ENCODE measurements at regions not wholly inside any gene's neighbourhood (a gene's known extent, or its start where the extent isn't known, plus 50 kb on each side); places are given as distances from the start of the nearest gene placed in this dataset.

DNA sequence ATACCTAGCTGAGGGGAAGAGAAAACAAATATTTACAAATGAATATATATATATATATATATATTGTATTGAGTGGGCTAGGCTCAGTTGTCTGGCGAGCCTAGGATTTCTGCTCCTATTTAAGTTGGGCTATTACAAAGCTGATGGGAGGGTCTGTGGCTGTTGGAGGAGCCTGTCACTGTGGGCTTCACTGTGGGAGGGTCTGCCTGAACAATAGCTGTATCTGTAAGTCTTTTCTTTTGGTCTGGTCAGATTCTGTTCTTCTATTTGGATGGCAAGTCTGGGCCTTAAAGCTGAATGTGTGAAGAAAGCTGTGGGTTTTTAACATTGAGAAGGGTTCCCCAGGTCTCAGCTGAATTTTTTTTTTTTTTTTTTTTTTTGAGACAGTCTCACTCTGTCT, 220.6 kb upstream of the LYZL1 start:
- no peak for DNase-seq (ENCODE audit: low read depth, low spot score)

DNA sequence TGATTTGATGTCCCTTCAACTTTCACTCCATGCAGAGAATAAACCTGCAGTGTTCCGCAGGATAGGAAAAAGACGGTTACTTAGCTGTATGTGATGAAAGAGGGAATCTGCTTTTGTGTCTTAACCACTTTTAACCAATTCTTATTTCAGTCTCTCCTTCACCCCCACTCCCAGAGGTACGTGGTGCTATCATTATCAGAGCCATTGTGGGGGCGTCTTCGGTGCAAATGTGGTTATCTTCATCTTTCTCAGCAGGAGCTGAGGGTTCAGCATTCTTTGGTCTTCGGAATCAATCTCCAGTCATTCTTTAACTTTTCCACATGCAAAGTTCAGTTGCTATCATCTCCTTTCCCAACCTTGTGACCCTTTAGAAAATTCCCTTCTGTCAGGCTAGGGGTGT, 219.9 kb upstream of the LYZL1 start:
- no peak for DNase-seq (ENCODE audit: low read depth, low spot score)

DNA sequence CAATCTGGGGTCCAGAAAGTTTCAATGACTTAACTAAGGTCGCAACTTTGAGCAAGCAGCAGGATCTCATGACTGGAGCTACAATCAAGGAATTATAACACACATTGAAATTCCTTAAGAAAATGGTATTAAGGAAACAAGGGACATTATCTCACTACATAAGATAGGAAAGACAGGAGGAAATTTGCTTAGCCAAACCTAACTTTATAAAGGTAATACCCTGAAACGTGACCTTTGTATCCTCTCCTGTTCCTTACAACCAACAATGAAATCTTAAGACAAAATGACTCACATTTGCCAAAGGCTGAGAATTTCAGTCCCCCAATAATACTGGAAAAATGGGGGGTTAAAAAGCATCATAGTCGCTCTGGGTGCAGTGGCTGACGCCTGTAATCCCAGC, 218.9 kb upstream of the LYZL1 start:
- DNase-seq (ENCODE audit: low read depth, low spot score) = no peak

DNA sequence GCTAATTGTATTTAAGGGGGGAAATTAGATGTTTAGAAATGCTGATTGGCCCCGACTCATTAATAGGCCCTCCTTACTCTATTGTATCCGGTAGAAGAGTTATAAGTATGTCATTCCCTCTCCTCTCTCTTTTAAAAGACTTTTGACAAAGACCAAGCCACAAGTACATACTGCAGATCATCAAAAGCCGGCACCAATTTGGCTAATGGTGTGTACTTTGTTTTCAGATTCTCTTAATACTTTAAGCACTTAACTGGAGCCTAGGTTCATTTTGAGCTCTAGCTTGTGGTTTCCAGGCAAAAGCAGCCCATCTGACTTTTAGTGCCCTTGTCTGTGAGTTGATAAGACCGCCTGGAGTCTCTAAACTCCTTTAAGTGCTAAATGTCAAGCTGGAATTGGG, 210.0 kb upstream of the LYZL1 start:
- no peak for DNase-seq (ENCODE audit: low read depth, low spot score)

DNA sequence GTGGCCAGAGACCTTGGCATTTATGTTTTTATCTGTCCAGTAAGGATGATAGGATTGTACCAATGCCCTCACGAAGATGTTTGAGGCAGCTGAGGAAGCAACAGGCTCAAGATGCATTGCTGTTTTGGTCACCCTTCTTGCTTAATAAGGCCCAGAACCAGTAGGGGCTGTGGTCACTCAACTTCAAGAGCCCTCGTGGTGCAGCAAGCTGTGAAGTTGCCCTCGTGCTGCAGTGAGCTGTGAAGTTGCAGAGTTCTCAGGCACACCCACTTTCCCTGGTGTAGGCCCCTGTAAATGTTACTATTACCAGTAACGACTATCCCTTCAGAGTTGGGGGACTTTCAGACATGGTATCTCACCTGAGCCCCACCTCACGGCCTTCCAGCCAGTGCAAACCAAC, 207.6 kb upstream of the LYZL1 start:
- no peak for DNase-seq (ENCODE audit: low read depth, low spot score)

DNA sequence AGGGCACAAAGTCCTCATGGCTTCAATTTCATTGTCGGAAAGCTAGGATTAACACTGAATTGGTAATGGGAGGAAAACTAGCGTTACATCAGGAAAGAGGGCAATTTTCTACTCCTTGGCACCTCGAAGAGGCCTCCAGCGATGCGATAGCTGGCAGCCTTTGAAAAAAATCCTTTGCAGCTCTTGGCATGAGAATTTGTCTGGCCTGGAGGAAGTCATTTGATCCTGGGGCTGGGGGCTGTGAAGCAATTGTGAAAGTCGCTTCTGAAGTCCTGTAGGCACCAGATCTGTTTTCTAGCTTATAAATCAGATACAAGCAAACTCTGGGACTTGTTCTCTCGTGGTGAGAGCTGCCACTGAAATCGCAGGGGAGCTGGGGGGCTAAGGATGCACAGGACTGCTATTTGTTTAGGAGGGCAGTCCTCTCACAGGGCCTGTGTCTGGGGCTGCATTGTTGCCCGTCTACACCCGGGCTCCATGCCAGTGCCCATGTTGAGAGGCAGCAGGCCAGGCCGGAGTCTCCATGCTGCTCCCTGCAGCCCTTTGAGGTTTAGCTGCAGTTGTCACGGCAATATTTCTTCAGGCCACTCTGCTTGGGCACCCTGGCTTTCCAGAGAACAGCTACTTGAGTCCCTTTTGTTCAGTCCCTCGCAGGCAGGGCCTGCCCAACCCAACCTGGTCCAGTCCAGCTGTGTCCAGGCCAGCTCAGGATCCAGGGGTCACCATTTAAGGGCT, 206.8 kb upstream of the LYZL1 start:
- no peak for DNase-seq (ENCODE audit: low read depth, low spot score)

DNA sequence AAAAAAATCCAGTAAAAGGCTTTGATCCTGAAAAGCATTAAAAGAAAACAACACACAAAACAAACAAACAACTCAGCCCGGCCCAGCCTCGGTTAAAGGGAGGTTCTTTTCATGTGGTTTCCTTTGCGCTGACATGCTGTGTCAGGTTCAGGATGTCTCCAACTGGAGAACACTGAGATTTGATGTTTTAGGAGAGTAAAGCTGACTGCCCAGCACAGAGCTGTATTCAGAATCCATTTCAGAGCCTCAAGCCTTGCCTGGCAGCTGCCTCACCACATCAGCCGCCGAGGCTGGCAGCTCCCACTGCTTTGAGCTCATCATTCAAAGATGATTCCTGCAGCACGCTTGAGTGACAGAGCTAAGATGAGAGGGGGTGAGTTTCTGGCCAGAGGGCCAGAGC, 205.8 kb upstream of the LYZL1 start:
- DNase-seq (ENCODE audit: low read depth, low spot score) = no peak

DNA sequence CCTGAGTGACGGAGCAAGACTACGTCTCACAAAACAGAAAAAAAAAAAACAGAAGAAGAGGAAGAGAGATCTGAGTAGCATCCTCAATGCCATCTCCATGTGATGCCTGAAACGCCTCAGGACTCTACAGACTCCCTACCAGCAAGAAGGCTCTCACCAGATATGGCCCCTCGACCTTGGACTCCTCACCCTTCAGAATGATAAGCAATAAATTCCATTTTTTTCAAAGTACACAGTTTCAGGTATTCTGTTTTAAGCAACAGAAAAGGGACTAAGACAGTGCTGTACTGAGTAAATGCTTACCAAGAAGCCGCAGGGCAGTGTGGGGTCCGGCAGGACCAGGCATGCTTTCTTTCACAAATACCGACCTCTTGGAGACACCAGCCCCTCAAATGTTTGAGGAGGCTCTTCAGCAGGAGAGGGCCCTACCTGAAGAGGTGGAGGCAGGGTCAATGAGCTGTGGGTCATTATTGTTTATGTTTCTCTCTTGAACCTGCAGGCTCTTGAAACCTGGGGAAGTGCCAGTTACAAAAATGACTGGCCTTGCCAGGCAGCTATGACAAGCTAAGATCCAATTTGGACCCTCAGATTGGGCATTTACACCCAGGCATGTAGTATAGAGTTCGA, 204.1 kb upstream of the LYZL1 start:
- DNase-seq (ENCODE audit: low read depth, low spot score) = no peak

DNA sequence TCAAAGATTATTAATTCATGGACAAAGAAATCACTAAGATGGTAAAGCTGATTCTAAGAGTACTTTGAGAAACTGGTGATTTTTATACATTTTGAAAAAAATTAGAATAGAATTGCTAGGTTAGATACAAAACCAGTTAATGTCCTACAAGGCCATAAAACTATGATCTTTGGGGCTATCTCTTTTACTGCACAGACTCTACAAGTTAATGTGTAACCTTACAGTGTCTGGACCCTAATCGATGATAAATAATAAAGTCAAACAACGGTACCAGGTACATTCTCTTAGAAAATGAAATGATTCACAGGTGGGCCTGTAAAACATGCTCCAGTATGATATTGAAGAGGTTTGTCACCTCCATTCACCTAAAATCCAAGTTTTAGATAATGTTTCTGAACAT, 199.8 kb upstream of the LYZL1 start:
- no peak for DNase-seq (ENCODE audit: low read depth, low spot score)

DNA sequence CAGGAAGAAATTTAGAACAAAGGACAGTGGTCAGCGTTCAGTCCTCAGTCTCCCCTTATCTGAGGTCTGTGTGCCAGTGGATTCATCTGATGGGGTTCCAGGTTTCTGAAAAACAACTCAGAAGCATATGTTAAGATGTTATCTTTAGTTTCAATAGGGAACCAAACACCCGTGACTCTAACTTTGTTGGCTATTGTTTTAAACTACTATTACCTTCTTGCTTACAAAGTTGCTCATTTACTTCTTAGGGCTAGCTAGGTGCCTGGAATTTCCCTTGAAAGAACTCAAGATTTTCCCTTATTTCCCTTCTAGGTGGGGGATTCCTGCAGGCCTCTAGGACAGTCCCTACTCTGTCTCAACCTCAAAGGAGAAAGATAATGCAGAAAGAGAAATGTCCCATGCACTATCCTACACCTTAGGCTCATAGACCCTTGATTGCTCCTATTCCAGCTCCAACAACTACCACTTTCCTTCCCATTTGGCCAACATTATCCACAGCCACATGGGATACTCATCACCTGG, 192.5 kb upstream of the LYZL1 start:
- DNase-seq (ENCODE audit: low read depth, low spot score) = no peak

DNA sequence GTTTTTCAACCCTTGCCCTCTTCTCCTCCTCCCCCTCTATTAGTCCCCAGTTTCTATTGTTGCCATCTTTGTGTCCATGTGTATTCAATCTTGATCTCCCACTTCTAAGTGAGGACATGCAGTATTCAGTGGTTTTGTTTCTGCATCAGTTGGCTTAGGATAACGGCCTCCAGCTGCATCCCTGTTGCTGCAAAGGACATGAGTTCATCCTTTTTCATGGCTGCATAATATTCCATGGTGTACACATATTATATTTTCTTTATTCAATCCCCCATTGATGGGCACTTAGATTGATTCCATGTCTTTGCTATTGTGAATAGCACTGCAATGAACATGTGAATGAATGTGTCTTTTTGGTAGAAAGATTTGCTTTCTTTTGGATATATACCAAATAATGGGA, 190.4 kb upstream of the LYZL1 start:
- no peak for DNase-seq (ENCODE audit: low read depth, low spot score)

DNA sequence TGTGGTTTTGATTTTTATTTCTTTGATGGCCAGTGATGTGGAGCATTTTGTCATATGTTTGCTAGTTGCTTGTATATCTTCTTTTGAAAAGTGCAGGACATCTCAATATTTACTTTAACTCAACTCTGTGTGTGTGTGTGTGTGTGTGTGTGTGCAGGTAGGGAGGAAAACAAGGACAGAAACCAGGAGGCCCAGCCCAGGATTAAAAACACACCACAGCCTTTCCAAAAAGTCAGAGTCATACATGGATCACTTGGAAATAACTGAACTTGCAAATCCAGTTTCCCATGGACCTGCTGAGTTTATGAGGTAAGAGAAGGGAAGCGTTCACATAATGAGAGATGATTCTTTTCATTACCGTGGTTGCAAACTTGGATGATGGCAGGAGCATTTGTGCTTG, 189.9 kb upstream of the LYZL1 start:
- no peak for DNase-seq (ENCODE audit: low read depth, low spot score)

DNA sequence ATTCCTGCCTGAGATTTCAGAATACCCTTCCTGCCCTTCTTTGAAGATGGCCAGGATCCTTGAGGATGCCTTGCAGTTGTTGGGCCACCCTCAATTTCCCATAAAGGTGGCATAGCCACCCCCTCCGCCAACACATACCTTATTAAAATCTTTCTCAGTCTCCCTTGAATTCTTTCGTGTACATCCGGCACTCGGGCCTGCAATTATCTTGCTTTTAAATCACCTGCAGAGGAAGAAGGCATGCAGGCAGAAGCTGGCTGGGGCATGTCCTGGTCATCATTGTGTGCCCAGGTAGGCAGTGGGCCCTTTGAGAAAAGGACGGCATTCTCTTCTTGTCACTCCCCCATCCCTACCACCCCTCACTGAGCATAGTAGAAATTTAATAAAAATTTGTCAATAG, 189.5 kb upstream of the LYZL1 start:
- DNase-seq (ENCODE audit: low read depth, low spot score) = no peak

DNA sequence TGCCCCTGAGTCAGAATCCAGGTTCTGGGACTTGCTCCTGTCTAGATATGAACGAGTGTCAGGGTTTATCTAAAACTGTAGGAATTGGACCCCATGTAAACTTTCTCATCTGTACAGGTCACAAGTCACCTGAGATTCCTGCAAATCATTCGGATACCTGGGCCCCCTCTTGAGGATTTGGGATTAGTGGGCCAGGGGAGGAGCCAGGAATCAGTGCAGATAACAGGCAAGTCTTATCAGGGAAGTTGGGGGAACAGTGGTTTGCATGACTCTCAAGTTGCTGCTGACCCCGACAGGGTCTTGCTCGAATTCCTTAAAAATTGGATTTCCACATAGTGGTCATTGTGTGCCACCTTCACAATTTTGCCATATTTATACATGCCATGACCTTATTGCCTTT, 188.4 kb upstream of the LYZL1 start:
- DNase-seq (ENCODE audit: low read depth, low spot score) = no peak

DNA sequence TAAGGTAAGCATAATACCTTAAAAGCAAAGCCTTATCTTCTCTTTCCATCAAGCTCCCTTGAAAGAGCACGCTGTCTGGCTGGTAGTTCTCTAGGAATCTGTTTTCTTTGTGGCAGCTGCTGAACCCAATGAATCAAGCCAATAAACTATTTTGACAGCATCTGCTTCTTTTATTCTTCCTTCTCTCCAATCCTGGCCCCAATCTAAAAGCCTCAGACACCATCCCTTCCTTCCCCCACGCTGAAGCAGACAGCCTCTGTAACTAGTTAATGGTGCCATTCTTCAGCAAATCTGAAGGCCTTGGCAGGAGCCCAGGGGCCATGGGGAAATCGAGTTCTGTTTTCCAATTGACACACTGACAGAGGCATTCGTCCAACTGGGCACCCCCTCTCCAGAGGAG, 186.6 kb upstream of the LYZL1 start:
- DNase-seq (ENCODE audit: low read depth, low spot score) = no peak

DNA sequence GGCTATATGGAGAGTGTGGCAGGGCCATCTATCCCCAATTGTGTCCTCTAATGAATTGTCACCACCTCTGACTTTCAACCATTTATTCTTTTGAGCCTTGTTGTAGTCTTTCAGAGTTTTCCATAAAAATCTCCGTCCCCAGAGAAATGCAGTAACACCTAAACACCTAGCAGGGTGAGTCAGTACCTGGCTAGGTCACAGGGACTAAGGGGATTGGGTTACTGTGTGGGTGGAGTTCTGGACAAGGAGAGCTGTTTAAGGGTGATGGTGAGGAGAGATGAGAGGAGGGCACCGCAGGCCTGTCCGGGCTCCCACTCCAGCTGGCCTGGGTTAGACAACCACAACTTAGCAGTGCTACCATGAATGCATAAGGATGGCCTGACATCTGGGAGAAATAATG, 186.2 kb upstream of the LYZL1 start:
- DNase-seq (ENCODE audit: low read depth, low spot score) = no peak

DNA sequence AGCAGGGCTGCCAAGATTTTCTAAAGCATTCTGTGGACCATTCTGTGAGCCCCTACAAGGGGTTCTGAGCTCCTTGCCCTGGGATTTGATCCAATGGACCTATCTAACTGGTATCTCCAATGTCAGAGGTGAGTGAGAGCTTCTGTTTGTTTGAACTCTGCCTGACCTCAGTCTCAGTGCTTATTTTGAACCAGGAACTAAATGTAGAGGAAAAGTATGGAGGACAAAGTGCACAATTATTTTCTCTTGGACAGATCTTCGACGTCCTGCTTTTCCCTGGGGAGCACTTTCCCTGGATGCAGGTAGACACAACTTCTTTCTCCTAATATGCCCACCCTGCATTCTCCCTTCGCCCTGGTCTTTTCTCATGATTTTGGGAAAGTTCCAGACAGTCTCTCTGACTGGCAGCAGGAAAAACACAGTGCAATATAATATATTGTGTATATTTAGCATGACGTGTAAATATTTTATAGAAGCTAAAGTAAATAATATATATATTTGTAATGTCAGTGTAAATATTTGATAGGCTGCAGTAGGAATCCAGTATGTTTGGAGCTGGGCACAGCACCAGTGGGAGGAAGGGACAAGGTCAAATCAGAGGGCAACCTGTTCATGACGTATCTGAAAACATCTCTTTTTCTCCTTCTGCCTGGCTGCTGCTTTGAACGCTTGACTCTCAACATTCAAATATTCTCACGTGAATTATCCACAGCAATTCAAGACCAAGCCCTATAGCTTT, 184.0 kb upstream of the LYZL1 start:
- DNase-seq (ENCODE audit: low read depth, low spot score) = no peak

DNA sequence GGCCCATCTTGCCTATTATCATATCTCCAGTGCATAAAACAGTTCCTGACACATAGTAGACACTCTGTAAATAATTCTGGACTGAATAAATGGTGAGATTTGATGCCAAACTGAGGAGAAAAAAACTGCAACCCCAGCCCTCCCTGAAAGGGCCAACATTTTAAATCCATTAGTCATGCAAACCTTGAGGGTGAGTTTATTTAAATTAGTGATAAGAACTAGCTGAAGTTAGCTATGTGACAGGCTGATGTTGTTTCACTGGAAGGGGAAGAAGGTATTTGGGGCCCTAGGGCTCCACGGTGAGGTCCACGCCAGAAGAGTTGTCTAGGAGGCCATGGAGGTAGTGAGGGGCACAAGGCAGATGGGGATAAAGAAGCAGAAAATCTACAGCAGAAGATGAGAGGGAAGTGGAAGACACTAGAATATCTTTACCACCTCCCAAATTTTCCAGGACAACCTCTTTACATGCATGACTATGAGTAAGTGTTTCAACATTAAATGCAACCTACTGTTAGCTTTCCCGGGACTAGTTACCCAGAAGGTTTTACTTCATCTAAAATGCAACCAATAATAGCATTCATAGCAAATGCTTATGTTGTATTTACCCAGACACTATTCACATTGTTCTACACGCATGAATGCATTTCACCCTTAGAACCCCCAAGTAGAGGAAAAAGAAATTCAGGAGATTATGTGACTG, 183.2 kb upstream of the LYZL1 start:
- DNase-seq (ENCODE audit: low read depth, low spot score) = no peak

DNA sequence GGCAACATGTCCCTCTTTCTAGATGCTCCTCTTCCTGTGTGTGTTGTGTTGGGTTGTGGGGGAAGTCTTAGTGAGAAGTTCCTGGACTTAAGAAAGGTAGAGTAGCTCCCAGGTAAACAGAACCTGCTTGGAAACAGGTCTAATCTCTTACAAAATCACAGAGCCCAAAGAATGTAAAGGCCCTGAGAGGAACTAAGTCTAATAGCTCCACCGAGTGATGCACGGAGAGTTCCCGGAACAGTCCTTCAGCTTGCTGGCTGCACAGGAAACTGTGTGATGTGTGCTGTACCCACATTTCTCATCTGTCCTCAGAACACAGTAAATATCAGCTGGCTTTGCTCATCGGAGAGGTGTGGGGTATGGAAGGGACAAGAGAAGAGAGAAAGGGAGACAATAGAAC, 182.6 kb upstream of the LYZL1 start:
- DNase-seq (ENCODE audit: low read depth, low spot score) = no peak

DNA sequence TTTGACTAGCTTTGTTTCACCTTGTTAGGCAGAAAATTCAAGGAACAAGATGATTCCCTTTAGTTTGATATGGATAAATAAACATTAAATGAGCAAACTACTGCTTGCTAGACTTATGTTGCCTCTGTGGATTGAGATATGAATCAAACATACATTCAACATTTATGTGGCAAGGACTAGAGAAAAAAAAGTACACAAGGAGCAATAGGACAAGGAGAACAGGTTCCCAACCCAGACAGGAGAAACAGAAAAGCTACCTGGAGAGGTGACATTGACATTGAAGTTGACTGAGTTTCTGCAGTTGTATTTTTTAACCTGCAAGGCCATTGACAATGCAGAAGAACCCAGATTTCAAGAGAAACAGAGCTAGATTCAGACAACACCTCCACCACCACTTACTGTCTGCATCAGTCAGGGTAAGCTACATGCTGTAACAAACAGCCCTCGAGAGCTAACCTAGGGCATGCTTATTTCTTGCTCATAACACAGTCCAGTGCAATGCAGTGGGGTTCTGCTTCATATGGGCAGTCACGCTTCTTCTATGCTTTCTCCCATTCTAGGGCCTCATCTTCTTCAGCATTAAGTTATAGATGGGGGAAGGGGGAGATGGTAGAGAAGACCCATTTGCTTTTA, 180.9 kb upstream of the LYZL1 start:
- DNase-seq (ENCODE audit: low read depth, low spot score) = no peak

DNA sequence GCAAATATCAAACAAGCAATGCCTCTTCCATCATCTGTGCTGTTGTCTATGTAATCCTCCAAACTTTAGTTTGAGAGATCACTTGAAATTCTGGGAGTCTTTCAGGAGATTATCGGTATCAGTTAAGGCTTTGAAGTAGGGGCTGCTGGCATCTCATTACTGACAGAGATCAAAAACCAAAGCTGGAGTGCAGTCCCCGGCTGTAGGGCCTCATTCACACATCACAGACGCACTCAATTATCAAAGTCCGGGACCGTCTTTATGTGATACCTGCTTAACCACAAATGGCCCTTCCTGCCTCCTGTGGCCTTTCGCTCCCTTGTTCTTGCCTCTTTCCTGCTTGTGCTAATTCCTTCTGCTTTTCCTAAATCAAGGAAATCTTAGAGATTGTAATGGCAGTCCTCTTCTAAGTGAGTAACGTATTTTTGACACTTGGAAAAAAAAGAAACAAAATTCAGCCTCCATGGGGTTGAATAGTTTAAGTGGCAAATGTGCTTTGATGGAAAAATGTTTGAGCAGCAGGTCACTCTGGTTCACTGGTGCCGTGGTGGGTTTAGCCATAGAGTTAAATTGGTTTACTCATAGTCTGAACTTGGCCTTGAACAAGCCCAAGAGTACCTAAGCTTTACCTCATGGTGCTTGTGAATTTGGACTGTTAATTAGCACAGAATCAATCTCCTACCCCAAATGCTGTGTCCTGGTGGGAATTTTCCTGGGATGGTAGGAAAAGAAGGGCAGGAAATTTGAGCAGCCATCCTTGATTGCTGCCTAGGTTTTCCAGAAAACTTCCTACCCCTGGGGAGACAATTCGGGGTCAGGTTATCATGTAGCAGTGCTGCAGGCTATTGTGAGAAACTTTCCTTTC, 178.9 kb upstream of the LYZL1 start:
- DNase-seq (ENCODE audit: low read depth, low spot score) = no peak

All from iPS DF 19.7 (cell line).